HG02938 (cell line): ENCODE measurements at regions not wholly inside any gene's neighbourhood (a gene's known extent, or its start where the extent isn't known, plus 50 kb on each side); places are given as distances from the start of the nearest gene placed in this dataset.

Source experiments
- ATAC-seq: cut with Tn5 transposase; IDR thresholded peaks from one replicate; pipeline ENCODE4 v1.9.1; 2021; ENCODE audit warnings: mild to moderate bottlenecking, moderate library complexity; ENCODE audit not compliant: unreplicated experiment

DNA sequence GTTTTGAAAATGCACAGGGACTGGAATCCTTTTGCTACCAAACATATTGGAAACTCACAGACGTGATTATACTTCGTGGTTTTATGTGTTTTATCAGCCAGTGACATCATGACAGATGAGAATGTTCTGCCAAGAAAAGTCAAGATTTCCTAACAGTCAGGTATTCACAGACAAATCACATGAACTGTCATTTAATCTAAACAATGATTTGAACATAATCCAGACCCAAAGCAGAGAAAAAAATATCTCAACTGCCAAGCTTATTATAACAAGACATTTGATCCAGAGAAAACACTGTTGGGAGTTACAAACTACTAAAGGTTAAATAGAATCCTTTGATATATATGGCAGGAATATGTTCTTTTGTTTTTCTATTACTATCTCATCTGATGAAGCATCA, 635.9 kb upstream of the FRG1 start:
- ATAC-seq: no peak

DNA sequence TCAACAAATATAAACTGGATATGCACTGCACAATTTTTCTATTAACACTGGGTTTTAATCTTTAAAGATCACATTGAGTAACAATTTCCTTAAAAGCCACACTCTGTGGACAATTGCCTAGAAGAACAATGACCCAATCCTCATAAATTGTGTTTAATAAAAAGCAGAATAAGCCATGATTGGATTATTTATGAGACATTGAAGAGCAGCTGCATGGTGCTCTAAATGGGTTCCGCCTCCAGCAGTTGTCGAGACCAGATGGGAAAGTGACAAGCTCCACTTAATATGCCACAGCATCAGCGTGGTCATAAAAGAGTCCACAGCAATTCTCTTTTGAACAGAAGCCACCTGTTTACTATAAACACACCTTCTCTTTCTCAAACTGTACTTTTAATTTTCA, 635.2 kb upstream of the FRG1 start:
- ATAC-seq: no peak

DNA sequence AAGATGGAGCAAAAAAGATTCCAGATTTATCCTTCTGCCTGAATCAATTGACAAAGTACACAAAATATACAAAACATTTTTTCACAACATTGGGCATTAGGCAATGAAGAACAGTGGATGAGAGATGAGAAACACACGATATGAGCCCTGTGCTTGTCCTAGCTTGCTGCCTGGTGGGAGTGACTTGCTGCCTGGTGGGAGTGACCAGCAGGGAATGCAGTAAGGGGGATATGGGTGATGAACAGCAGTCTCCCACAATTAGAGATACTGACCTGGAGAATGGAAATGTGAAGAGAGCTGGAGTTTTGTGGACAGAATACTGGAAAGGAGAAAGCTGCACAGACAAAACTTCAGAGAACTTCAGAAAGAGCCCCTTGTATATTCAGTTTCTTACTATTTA, 629.4 kb upstream of the FRG1 start:
- no peak for ATAC-seq

DNA sequence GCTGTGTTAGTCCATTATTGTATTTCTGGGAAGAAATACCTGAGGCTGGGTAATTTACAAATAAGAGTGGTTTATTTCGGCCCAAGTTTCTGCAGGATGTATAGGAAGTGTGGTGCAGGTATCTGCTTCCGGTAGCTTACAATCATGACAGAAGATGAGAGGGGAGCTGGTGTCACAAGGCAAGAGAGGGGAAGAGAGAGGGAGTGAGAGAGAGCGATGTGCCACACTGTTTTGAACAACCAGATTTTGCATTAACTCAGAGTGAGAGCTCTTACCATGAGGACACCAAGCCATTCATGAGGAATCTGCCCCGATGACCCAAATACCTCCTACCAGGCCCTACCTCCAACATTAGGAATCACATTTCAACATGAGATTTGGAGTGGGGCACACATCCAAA, 627.6 kb upstream of the FRG1 start:
- ATAC-seq: no peak

DNA sequence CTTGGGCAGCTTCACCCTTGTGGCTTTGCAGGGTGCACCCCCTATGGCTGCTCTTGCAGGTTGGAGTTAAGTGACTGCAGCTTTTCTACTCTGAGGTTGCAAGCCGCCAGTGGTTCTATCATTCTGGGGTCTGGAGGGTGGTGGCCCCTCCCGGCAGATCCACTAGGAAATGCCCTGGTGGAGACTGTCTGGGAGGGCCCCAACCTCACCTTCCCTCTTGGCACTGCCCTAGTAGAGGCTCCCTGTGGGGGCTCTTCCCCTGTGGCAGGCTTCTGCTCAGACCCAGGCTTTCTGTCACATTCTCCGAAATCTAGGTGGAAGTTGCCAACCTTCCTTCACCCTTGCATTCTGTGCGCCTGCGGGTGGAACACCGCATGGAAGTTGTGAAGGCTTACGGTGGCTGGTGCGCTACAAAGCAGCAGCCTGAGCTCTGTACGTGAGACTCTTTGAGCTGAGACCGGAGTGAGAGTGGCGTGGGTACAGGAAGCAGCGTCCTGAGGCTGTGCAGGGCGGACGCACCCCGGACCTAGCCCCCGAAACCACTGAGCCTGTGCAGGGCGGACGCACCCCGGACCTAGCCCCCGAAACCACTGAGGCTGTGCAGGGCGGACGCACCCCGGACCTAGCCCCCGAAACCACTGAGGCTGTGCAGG, 626.7 kb upstream of the FRG1 start:
- ATAC-seq: no peak

DNA sequence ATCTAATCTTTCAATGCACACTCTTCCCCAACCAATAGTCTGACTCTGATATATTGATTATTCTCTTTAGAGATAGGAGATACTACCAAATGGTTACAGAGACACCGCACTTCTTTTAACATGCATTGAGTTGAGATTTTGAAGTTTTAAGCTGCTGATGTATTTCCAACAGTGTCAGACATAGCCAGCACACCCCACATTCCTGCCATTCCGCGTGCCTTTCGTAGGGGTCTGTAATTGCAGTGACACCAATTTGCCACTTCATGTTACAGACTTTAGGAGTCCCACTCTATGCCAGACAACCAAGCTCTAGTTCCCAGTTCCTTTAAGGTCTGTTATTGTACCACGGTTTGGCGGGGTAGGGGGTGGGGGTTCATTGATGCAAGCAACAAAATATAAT, 618.2 kb upstream of the FRG1 start:
- no peak for ATAC-seq

DNA sequence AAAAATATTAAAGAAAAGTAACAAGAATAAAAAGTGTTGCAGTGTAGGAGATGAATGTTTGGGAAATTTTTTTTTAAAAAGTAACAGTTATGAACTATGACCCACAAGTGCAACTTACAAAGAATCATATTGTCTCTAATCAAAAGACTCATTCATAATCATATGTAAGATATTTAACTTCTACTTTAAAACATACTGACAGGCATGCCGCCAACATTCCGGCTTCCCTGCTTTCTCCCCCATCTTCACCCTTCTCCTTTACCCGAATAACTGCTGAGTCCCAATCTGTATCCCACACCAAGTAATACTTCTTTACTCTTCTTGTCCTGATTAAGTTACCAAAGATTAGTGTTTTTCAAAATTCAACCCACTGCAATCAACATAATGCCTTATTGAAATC, 598.8 kb upstream of the FRG1 start:
- ATAC-seq: no peak

DNA sequence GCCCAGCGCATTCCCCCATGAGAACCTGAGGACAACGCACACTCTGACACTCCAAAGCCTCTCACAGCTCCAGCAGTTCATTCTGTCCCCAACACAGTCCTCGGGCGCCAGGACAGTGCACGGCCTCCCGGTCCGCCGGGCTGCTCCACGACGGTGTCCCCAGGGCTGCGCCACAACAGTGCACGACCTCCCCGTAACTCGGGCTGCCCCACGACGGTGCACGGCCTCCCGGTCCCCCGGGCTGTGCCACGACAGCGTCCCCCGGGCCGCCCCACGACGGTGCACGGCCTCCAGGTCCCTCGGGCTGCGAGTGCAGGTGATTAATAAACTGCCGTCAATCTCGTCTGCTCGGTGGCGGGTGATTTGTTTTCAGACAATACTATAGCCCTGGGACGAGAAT, 585.1 kb upstream of the FRG1 start:
- ATAC-seq: no peak

DNA sequence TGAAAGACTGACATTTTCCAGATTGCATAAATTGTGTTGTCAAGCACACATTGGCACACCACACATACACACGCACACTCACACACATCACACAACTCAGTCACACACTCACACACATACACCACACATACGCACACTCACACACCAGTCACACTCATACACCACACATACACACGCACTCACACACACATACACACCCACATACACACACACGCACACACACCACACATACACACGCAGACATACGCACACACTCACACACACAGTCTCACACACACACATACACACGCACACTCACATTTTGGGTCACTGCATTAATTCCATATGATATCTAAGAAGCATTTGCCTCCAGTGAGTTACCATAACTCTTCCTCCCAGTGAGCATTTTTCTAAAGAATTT, 578.3 kb upstream of the FRG1 start:
- ATAC-seq: no peak

DNA sequence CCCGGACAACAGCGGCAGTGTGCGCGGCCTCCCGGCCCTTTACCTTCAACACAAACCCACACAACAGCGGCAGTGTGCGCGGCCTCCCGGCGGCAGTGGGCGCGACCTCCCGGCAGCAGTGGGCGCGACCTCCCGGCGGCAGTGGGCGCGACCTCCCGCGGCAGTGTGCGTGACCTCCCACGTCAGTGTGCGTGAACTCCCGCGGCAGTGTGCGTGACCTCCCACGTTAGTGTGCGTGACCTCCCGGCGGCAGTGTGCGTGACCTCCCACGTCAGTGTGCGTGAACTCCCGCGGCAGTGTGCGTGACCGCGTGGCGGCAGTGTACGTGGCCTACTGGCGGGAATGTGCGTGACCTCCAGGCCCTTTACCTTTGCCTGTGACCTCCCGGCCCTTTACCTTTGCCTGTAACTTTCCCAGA, 576.6 kb upstream of the FRG1 start:
- ATAC-seq: no peak

DNA sequence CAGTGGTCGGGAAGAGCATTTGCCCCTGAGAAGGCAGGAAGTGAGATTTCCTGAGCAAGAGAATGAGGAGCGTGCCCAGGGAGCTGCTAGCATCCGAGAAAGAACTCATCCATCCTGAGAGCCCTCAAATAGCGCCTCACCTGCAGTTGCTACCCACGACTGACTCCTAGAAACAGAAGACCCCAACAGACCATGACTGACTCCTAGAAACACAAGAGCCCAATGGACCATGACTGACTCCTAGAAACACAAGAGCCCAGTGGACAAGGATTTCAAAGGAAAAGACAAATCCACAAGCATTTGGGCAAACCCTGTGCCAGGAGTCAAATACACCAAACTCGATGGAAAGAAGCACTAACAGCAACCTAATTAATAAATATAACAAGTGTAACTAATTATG, 575.2 kb upstream of the FRG1 start:
- ATAC-seq: no peak

DNA sequence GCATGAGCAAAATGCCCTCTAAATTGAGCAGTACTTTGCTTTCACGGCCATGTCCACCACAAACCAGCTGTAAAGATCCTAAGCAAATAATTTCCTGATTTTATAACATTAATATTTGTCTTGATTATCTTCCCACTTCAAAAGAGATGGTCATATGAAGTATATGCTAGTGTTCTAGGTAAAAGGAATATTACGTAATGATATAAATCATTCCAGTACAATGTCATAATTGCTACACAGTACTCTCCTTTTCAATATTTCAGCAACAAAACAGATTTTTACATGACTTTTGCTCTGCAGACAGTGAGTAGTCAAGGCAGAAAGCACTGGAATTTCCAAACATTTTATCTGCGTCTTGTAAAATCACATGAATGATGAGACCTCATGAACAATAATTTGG, 572.8 kb upstream of the FRG1 start:
- ATAC-seq: no peak

DNA sequence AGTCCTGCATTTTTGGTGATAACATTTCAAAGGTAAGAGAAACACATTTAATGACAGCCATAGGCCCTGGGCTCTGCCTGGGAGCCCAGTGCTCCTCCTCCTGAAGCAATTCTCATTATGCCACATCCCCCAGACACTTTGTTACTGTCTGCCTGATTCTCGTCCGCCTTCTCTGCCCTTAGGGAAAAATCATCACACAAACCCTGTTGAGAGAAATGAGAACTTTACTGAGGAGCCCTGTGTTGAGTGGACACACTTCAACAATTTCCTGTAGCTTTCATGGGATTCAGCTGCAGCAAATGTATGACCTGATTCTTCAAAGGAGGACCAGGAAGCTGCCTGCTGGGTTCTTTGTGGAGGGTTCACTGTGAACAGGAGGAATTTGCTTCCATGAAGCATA, 566.5 kb upstream of the FRG1 start:
- ATAC-seq: no peak

DNA sequence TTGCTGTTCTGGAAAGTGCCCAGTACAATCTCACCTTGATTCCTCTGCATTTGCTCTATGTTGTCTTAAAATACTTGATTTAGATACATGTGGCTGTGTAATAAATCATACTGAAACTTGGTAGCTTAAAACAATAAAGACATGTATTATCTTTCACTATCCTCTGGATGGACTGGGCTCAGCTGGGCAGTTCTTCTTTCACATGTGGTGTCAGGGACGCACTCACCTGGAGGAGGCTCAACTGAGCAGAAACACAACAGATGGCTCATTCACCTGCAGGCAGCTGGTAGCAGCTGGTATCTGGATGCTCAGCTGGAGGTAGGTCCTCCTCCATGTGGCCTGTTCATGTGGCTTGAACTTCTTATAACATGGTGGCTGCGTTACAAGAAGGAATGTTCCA, 563.8 kb upstream of the FRG1 start:
- ATAC-seq: no peak

DNA sequence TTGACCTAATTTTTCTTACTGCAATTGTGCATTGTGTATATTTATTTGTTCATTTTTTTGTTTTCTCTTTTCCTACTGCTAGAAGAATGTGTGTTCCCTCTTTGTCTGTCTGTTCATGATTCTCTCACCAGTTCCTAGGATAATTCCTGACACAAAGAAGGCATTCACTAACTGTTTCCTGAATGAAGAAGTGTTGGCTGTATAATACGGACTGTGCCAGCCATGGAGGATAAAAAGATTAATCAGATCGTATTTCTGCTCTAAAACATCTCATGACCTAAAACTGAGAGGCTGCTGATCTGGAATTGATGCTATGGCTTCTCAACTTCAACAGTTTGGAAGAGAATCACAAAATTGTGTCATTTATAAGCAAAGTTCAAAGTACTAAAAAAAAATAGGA, 563.1 kb upstream of the FRG1 start:
- ATAC-seq: no peak

DNA sequence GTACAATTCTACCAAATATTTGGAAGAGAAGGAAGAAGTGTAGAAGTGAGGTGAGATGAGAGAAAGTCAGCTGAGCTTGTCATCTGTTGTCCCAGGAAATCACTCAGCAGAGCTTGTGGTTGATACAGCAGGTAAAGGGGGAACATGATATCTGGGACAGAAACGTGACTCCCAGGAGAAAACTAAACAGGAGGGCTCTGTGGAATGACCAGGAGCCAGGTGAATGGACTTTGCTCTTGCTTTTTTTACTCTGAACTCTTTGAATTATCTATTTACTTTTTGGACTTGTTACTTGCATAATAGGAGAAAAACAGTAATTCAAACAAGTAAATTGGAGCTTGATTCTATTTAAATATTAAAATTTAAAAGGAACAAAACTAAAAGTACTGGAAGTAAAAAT, 555.6 kb upstream of the FRG1 start:
- ATAC-seq: no peak

DNA sequence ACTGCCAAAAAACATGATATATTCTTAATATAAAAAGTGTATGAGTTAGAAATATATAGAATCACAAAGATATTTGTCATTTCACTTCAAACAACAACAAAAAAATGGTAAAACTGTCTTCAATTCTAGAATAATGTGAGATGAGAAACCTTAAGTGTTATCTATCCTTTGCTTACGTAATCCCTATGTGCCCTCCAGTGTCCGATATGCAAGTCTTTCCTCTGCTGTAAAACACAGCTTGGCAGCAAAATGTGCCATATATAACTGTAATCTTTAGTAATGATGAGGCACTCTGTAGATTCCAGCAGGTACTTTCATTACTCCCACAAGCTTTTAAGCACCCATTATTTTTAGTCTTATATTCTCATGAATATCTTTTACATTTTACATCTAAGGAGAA, 555.1 kb upstream of the FRG1 start:
- no peak for ATAC-seq

DNA sequence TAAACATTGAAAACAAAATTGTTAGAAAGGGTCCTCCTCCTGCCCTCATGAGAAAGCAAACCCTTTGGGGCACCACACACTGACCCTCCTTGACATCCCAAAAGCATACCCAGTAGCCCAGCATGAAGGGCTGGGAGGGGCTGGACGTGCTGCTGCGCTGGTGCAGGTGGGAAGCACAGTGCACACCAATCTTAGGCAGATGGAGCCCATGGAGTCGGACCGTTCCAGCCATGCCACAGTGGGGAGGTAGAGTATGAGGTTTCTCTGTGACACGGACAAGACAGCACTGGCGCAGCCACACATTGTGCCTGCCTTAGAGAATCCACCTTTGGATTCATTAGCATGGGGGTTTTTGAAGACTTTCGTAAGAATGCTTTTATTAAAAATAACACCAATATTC, 544.2 kb upstream of the FRG1 start:
- no peak for ATAC-seq

DNA sequence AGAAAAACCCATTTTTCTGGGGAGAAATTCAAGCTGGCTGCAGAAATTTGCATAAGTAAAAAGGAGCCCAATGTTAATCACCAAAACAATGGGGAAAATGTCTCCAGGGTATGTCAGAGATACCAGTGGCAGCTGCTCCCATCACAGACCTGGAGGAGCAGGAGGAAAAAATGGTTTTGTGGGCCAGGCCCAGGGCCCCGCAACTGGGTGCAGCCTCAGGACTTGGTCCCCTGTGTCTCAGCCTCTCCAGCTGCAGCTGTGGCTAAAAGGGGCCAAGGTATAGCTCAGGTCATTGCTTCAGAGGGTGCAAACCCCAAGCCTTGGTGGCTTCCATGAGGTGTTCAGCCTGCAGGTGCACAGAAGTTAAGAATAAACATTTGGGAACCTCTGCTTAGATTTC, 536.4 kb upstream of the FRG1 start:
- ATAC-seq: no peak

DNA sequence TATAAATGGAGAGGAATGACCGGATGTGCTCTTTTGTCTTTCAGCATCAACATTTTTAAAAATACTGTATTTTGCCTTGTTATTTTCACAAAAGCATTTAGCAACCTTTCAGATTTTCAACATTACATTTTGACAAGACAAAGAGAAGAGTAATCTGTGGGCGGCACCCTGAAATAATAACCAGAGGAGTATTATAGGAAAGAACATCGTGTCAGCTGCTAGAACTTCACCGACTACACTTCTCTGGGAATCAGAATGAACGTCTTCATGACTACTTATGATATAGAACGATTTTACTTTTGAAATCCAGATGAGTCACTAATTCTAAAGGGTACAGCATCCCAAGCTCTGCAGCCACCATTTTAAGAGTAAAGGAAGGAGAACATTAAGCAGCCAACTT, 531.5 kb upstream of the FRG1 start:
- ATAC-seq: no peak

DNA sequence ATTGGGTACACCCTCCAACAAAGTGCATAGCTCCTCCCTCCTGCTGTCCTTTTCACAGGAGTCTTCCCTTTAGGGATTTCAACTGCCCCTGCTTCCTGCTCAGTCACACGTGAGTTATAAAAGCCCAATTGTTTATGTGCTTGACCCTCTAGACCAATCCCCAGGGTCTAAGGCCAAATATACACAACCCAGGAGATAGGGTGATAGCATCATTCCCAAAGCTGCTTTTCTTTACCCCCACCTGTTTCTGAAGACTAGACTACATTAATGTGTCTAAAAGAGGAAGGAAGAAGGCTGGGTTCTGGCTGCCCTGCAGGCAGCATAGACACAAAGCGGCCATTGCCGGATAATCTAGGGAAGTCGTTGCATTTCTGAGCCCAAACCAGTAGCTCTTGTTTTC, 526.7 kb upstream of the FRG1 start:
- ATAC-seq: no peak

DNA sequence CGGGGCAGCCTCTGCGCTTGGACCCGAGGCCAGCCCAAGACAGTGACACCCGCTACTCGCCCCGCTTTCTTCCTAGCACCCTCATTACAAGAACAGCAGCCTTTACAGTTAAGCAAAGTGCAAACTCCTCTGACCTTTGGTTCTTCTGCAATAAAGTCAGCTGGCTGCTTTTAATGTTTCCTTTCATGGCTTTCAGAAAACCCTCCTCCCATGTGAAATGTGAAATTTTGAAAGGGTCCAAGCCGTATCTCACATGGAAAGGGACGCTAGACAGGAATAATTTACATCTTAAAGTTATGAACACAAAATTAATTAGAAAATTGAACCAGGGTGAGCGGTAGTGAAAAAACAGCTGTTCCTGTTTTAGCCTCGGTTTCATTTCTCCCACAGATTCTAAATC, 520.1 kb upstream of the FRG1 start:
- ATAC-seq: no peak

DNA sequence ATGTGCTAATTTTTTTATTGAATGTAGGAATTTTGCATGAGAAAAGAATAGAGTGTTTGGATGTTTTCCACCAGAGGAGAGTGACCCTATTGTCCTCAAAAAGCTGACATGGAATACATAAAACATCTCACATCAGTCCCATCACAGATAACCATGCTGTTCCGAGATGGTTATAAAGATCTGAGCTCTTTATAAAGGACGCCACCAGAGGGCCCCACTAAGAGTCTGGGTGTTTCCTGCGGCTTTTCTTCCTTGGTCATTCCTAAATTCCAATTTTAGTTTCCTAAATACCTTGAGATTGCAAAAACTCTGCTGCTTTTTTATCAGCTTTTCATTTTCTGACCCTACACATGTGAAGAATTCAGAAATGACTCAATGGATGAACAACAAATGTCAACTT, 504.5 kb upstream of the FRG1 start:
- no peak for ATAC-seq

DNA sequence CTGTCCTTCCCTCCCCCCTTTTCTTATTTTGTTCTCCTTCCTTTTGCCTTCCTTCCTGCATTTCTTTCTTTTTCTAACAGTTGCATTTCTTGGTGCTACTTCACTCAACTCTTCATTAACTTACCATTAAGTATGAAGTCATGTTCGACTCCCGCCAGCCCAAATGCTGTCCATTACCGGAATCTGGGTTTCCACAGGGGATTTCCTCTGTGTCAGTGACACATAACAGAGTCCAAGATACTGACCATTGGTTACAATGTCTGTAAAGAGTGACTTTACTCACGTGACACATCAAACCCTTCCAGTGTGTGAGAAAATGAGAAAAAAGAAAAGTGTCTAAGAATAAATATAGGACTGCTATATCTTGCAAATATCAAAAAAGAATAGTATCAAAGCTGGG, 500.0 kb upstream of the FRG1 start:
- no peak for ATAC-seq
